NT2/D1 (cell line): ENCODE measurements at regions not wholly inside any gene's neighbourhood (a gene's known extent, or its start where the extent isn't known, plus 50 kb on each side); places are given as distances from the start of the nearest gene placed in this dataset.

Experiments used
- SUZ12 ChIP-seq: IDR thresholded peaks from 2 replicates; pipeline ENCODE4 v1.6.1; 2011; ENCODE audit not compliant: insufficient read length, insufficient read depth; ENCODE audit errors: extremely low read depth
- YY1 ChIP-seq: IDR thresholded peaks from 2 replicates; pipeline ENCODE4 v1.6.1; 2011; ENCODE audit not compliant: insufficient read length, insufficient read depth
- ZNF274 ChIP-seq: IDR thresholded peaks from 2 replicates; pipeline ENCODE4 v1.6.1; 2011; ENCODE audit warnings: mild to moderate bottlenecking, low read depth, low read length

GRCh38 chr2:154945984-154946383, 247.5 kb downstream of the KCNJ3 start:
- TF ChIP-seq SUZ12 (no peak), YY1 (no peak), ZNF274 (no peak)
